GM12878 (cell line): ENCODE measurements at regions not wholly inside any gene's neighbourhood (a gene's known extent, or its start where the extent isn't known, plus 50 kb on each side); places are given as distances from the start of the nearest gene placed in this dataset.

Source experiments
- ATAC-seq: fragments of 200-7000 bp; cut with Tn5 transposase; 3 replicates; pipeline ENCODE4 v1.9.1; 2020; ENCODE audit warnings: mild to moderate bottlenecking, moderate library complexity
- BruUV-seq: library from RNA; stranded (reverse); fragments of 400-500 nt; replicated peaks from 2 replicates; lab custom pipeline; 2021; lab: Mats Ljungman, UMichigan
- CTCF ChIA-PET: fragments of 300-600 bp; sonication (Branson Sonifier 250); formaldehyde crosslinking; extraction: SDS; loops from one replicate; lab custom pipeline; 2021; ENCODE audit warnings: inconsistent platforms; lab: Yijun Ruan, JAX
- POLR2A ChIA-PET: fragments of 350-600 bp; formaldehyde crosslinking; extraction: SDS; loops from one replicate; lab custom pipeline; 2021; ENCODE audit warnings: inconsistent platforms; lab: Charles Lee
- RAD21 ChIA-PET: fragments of 300-600 bp; sonication (Branson Sonifier 250); formaldehyde crosslinking; loops from one replicate; lab custom pipeline; 2023; ENCODE audit warnings: antibody characterized with exemption; ENCODE audit not compliant: unreplicated experiment; lab: Charles Lee
- SMC1A ChIA-PET: fragments of 300-600 bp; sonication (Branson Sonifier 250); formaldehyde crosslinking; loops from one replicate; lab custom pipeline; 2023; ENCODE audit not compliant: unreplicated experiment, uncharacterized antibody; lab: Charles Lee
- DNase-seq: peaks from one replicate; pipeline ENCODE4 v3.0.0-alpha.2; 2011; ENCODE audit warnings: low read depth, low spot score
- FAIRE-seq: peaks from 3 replicates; lab custom pipeline; 2011; peaks lifted over from hg19 to GRCh38; lab: Jason Lieb, UNC
- H2AFZ ChIP-seq: 2 replicates; pipeline ENCODE4 v1.6.0; 2011; ENCODE audit warnings: low read depth, low read length, control low read depth; ENCODE audit not compliant: control insufficient read depth
- H3K27ac ChIP-seq: 2 replicates; pipeline ENCODE4 v1.5.1; 2011; ENCODE audit warnings: control low read depth; ENCODE audit not compliant: control insufficient read depth, insufficient read depth
- H3K27me3 ChIP-seq, 2 experiments: replicated peaks in 1 of 2; 2 replicates each; pipeline versions ENCODE4 v1.6.0 to v1.6.1; 2011; ENCODE audit warnings: low read length in 1 of 2; ENCODE audit not compliant: control insufficient read depth in 2 of 2, insufficient read depth in 2 of 2
- H3K36me3 ChIP-seq, 2 experiments: 2 replicates each; pipeline ENCODE4 v1.5.1; 2011; ENCODE audit warnings: low read length in 1 of 2; ENCODE audit not compliant: control insufficient read depth in 2 of 2, insufficient read depth in 2 of 2
- H3K4me1 ChIP-seq: 2 replicates; pipeline ENCODE4 v1.6.1; 2011; ENCODE audit warnings: mild to moderate bottlenecking, low read length, moderate library complexity, mixed read lengths; ENCODE audit not compliant: control insufficient read depth, insufficient read depth
- H3K4me2 ChIP-seq: 2 replicates; pipeline ENCODE4 v1.6.0; 2011; ENCODE audit warnings: control low read depth; ENCODE audit not compliant: control insufficient read depth, insufficient read depth
- H3K4me3 ChIP-seq: fragments of 200-600 bp; sonication (generic); 2 replicates; pipeline ENCODE4 v1.5.1; 2016
- H3K79me2 ChIP-seq: 2 replicates; pipeline ENCODE4 v1.6.0; 2011; ENCODE audit warnings: low read length; ENCODE audit not compliant: control insufficient read depth, insufficient read depth
- H3K9ac ChIP-seq: 2 replicates; pipeline ENCODE4 v1.8.0; 2011; ENCODE audit warnings: low read length, control low read depth, mixed read lengths; ENCODE audit not compliant: control insufficient read depth, insufficient read depth
- H3K9me3 ChIP-seq: replicated peaks from 3 replicates; pipeline ENCODE4 v1.5.1; 2011; ENCODE audit warnings: mild to moderate bottlenecking, low read length; ENCODE audit not compliant: control insufficient read depth, insufficient read depth
- H4K20me1 ChIP-seq: 2 replicates; pipeline ENCODE4 v1.6.0; 2011; ENCODE audit not compliant: control insufficient read depth, insufficient read depth
- ATF2 ChIP-seq: IDR thresholded peaks from 2 replicates; pipeline ENCODE4 v1.6.1; 2012; ENCODE audit warnings: low read length, inconsistent platforms
- ATF7 ChIP-seq: fragments of 450-650 bp; IDR thresholded peaks from 2 replicates; pipeline ENCODE4 v1.6.1; 2016; ENCODE audit warnings: low read depth, mild to moderate bottlenecking
- CBFB ChIP-seq: IDR thresholded peaks from 2 replicates; pipeline ENCODE4 v1.6.1; 2016; ENCODE audit warnings: antibody characterized with exemption, low read depth
- CHD2 ChIP-seq: IDR thresholded peaks from 2 replicates; pipeline ENCODE4 v1.6.1; 2011; ENCODE audit warnings: low read depth, low read length, improper control_type of control experiment, borderline replicate concordance
- E2F4 ChIP-seq: IDR thresholded peaks from 2 replicates; pipeline ENCODE4 v1.6.1; 2012; ENCODE audit warnings: low read depth, low read length, improper control_type of control experiment
- E2F8 ChIP-seq: fragments of 450-650 bp; IDR thresholded peaks from 2 replicates; pipeline ENCODE4 v1.6.1; 2018; ENCODE audit warnings: mild to moderate bottlenecking, low read depth, moderate library complexity; ENCODE audit not compliant: partially characterized antibody
- GABPA ChIP-seq: IDR thresholded peaks from 2 replicates; pipeline ENCODE4 v1.6.1; 2014; ENCODE audit warnings: antibody characterized with exemption, low read depth, mild to moderate bottlenecking, inconsistent platforms
- MAX ChIP-seq: IDR thresholded peaks from 2 replicates; pipeline ENCODE4 v1.6.1; 2012; ENCODE audit warnings: low read depth, low read length, improper control_type of control experiment
- PAX8 ChIP-seq: fragments of 450-650 bp; IDR thresholded peaks from 2 replicates; pipeline ENCODE4 v1.6.1; 2017; ENCODE audit warnings: mild to moderate bottlenecking, moderate library complexity
- REST ChIP-seq: IDR thresholded peaks from 2 replicates; pipeline ENCODE4 v1.6.1; 2012; ENCODE audit warnings: mild to moderate bottlenecking, low read depth, low read length
- ZNF687 ChIP-seq: fragments of 450-650 bp; IDR thresholded peaks from 2 replicates; pipeline ENCODE4 v1.6.1; 2017; ENCODE audit warnings: mild to moderate bottlenecking, moderate library complexity
- WGBS: methylation state at CpG from one replicate; pipeline ENCODE4 v1.1.6; 2016; ENCODE audit warnings: low lambda C conversion rate; ENCODE audit not compliant: insufficient replicate concordance, insufficient coverage; ENCODE audit errors: missing lambda C conversion rate; 5-methylcytosine and 5-hydroxymethylcytosine counted together
- in situ Hi-C: fragments of 300-500 bp; cut with MboI; formaldehyde crosslinking; loops from 9 replicates; pipeline ENCODE4 v1.14.3; 2018; ENCODE audit warnings: mixed read lengths
- intact Hi-C: fragments of 100-400 bp; cut with micrococcal nuclease; formaldehyde crosslinking; loops from one replicate; pipeline ENCODE4 v1.14.2; 2022; ENCODE audit not compliant: unreplicated experiment

DNA sequence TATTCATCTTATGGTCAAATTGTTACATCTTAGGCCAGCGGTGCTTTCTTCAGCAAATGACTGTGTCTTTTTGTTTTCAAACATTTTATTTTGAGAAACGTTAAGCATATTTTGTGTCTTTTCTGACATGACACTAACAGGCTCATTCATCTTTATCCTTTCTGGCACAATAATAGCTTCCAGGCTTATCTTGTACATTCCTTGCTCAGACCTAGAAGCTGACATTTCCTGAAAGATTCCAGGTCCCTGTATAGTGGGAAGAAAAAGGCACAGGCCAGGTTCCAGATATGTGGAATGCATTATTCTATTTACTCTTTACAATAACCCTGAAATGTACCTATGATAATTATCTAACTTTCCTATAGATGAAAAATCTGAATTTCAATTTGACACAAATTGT is 379.1 kb upstream of the B3GAT1 start:
- in situ Hi-C loops (no loop called here), intact Hi-C loops (no loop called here)
- Histone ChIP-seq H3K4me2 (no peak overlapping the region), H3K36me3 (no peaks in the 10 kb centered on the region), H3K27me3 (peaks cover 1 to 2% of the 10 kb centered on the region in 2 experiments; a peak in 2 of 4 replicates), H3K9me3 (no peaks in the 10 kb centered on the region), H3K4me3 (no peak overlapping the region), H4K20me1 (no peaks in the 10 kb centered on the region; the same call in 1 of the 2 replicates), H3K79me2 (no peaks in the 10 kb centered on the region), H3K4me1 (no peaks in the 10 kb centered on the region), H3K27ac (no peak overlapping the region), H3K9ac (no peak overlapping the region), H2AFZ (no peak overlapping the region)
- POLR2A ChIA-PET = no interaction called here
- no peak for DNase-seq
- FAIRE-seq = no peak
- no TSS peak for BruUV-seq
- 20% methylated on average over 2 of the region's 2 CpGs for WGBS
- RAD21 ChIA-PET = no interaction called here
- CTCF ChIA-PET = no interaction called here
- ATAC-seq = no peak
- SMC1A ChIA-PET = no interaction called here
- no peak for TF ChIP-seq ZNF687
- TF ChIP-seq REST = no peak
- TF ChIP-seq PAX8 = no peak
- TF ChIP-seq ATF2 = no peak
- no peak for TF ChIP-seq CBFB
- TF ChIP-seq E2F4 = no peak
- TF ChIP-seq MAX = no peak
- TF ChIP-seq CHD2 = no peak
- TF ChIP-seq E2F8 = no peak
- no peak for TF ChIP-seq ATF7
- no peak for TF ChIP-seq GABPA
